ENCODE measurements at regions not wholly inside any gene's neighbourhood (a gene's known extent, or its start where the extent isn't known, plus 50 kb on each side); places are given as distances from the start of the nearest gene placed in this dataset.

DNA sequence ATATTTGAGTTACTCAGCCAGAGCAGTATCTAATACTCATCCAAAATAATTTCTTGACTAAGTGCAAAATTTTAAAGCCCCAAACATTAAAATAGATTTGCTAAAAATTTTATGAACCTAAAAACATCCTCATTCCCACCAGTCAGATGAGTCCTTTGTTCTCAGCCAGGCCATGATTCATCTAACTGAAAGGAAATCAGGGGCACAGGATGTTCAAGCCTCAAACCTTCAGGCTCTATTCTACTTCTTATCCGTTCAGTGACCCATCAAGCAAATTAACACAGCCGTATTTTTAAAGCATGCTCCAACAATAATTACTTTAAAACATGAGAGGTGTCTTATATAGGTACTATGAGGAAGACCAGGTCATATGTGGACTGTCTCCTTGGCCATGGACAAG, 176.5 kb upstream of the MON1B start:
- DNase-seq: no peak
- BruUV-seq (replicated peaks): no TSS peak
- H3K79me2 ChIP-seq (ENCODE audit: low read length): no peaks in the 10 kb centered on the region
- H3K4me3 ChIP-seq (ENCODE audit: low read length): no peak overlapping the region
- CTCF ChIA-PET: no interaction called here
- no peak overlapping the region for H3K27ac ChIP-seq (ENCODE audit: low read length)
- H2AFZ ChIP-seq (ENCODE audit: low read length): no peak overlapping the region
- no peak for ATAC-seq
- no peaks in the 10 kb centered on the region for H3K9me3 ChIP-seq (ENCODE audit: low read length)
- H4K20me1 ChIP-seq (ENCODE audit: low read length): no peaks in the 10 kb centered on the region
- no peak overlapping the region for H3K9ac ChIP-seq (ENCODE audit: low read length)
- no peak overlapping the region for H3K4me2 ChIP-seq (ENCODE audit: low read length)
- TF ChIP-seq, protein P1, sequence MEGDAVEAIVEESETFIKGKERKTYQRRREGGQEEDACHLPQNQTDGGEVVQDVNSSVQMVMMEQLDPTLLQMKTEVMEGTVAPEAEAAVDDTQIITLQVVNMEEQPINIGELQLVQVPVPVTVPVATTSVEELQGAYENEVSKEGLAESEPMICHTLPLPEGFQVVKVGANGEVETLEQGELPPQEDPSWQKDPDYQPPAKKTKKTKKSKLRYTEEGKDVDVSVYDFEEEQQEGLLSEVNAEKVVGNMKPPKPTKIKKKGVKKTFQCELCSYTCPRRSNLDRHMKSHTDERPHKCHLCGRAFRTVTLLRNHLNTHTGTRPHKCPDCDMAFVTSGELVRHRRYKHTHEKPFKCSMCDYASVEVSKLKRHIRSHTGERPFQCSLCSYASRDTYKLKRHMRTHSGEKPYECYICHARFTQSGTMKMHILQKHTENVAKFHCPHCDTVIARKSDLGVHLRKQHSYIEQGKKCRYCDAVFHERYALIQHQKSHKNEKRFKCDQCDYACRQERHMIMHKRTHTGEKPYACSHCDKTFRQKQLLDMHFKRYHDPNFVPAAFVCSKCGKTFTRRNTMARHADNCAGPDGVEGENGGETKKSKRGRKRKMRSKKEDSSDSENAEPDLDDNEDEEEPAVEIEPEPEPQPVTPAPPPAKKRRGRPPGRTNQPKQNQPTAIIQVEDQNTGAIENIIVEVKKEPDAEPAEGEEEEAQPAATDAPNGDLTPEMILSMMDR (conservative IDR thresholded peaks at IDR 0.05; ENCODE audit: low read depth, low read length): no peak
- no peak for TF ChIP-seq EZH2phosphoT487 (IDR thresholded peaks at IDR 0.05; ENCODE audit: borderline replicate concordance, low read length)
- no peak for TF ChIP-seq EZH2 (IDR thresholded peaks at IDR 0.05; ENCODE audit: low read length, unreplicated experiment)
- H3K4me1 ChIP-seq (ENCODE audit: insufficient read depth, low read length): no peaks in the 10 kb centered on the region
- peaks cover 66% of the 10 kb centered on the region for H3K27me3 ChIP-seq (ENCODE audit: low read length)
- intact Hi-C loops (cut with micrococcal nuclease): no loop called here
- H3K36me3 ChIP-seq (ENCODE audit: low read depth, low read length): no peaks in the 10 kb centered on the region
- POLR2A ChIA-PET (ENCODE audit: unreplicated experiment): no interaction called here
- no peaks in the 10 kb centered on the region for H3F3A ChIP-seq (ENCODE audit: low read length, unreplicated experiment)
- H3K9me2 ChIP-seq (replicated peaks; ENCODE audit: low read length): no peaks in the 10 kb centered on the region

- Histone ChIP-seq H3K27me3 (ENCODE audit: low read length) (no peaks in the 10 kb centered on the region; the same call in 1 of the 2 replicates), H3K4me3 (ENCODE audit: low read length) (no peak overlapping the region), H3K4me1 (ENCODE audit: insufficient read depth, low read length) (no peaks in the 10 kb centered on the region), H3K79me2 (ENCODE audit: low read length) (no peaks in the 10 kb centered on the region), H3K9me3 (ENCODE audit: low read length) (no peaks in the 10 kb centered on the region), H3K36me3 (ENCODE audit: low read depth, low read length) (no peaks in the 10 kb centered on the region), H3K27ac (ENCODE audit: low read length) (no peak overlapping the region), H3K4me2 (ENCODE audit: low read length) (no peak overlapping the region), H2AFZ (ENCODE audit: low read length) (no peak overlapping the region), H3K9ac (ENCODE audit: low read length) (no peak overlapping the region), H3K9me2 (replicated peaks; ENCODE audit: low read length) (no peaks in the 10 kb centered on the region), H3F3A (ENCODE audit: low read length, unreplicated experiment) (no peaks in the 10 kb centered on the region), H4K20me1 (ENCODE audit: low read length) (no peaks in the 10 kb centered on the region)
- no peak for DNase-seq
- intact Hi-C loops (cut with micrococcal nuclease): no loop called here
- no peak for ATAC-seq
- POLR2A ChIA-PET (ENCODE audit: unreplicated experiment): no interaction called here
- BruUV-seq (replicated peaks): no TSS peak
- CTCF ChIA-PET: no interaction called here
- no peak for TF ChIP-seq EZH2 (IDR thresholded peaks at IDR 0.05; ENCODE audit: low read length, unreplicated experiment)
- TF ChIP-seq EZH2phosphoT487 (IDR thresholded peaks at IDR 0.05; ENCODE audit: borderline replicate concordance, low read length): no peak
- TF ChIP-seq, protein P1 (conservative IDR thresholded peaks at IDR 0.05; ENCODE audit: low read depth, low read length): no peak
Measured at GRCh38 chr16:77030600-77030999, 160.4 kb upstream of the MON1B start.

DNA sequence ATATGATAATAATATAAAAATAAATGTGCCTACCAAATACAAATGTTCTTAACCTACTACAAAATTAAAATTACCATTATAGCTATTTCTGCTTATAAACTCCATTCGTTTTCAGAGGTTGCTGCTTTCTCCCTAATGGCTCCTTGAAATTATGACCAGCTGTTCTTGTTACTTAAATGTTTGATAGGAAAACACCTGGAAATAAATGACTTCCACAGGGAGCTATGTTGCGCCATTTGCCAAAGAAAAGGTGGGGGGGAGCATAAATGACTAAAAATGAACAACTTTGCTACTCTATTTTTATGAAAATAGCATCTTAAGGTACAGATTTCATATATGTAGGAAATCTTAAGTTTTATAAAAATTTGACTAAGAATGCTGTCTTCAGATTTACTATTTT, 157.5 kb upstream of the MON1B start:
- H3K79me2 ChIP-seq (ENCODE audit: low read length): no peaks in the 10 kb centered on the region
- TF ChIP-seq EZH2 (IDR thresholded peaks at IDR 0.05; ENCODE audit: low read length, unreplicated experiment) (no peak), EZH2phosphoT487 (IDR thresholded peaks at IDR 0.05; ENCODE audit: borderline replicate concordance, low read length) (no peak)
- TF ChIP-seq, protein P1 (conservative IDR thresholded peaks at IDR 0.05; ENCODE audit: low read depth, low read length): no peak
- no peaks in the 10 kb centered on the region for H3K9me3 ChIP-seq (ENCODE audit: low read length)
- no peak overlapping the region for H2AFZ ChIP-seq (ENCODE audit: low read length)
- H3K4me3 ChIP-seq (ENCODE audit: low read length): no peak overlapping the region
- H3K36me3 ChIP-seq (ENCODE audit: low read depth, low read length): no peaks in the 10 kb centered on the region
- no peaks in the 10 kb centered on the region for H3F3A ChIP-seq (ENCODE audit: low read length, unreplicated experiment)
- H3K27ac ChIP-seq (ENCODE audit: low read length): no peak overlapping the region
- H3K27me3 ChIP-seq (ENCODE audit: low read length): no peaks in the 10 kb centered on the region; the same call in 1 of the 2 replicates
- intact Hi-C loops (cut with micrococcal nuclease): no loop called here
- H4K20me1 ChIP-seq (ENCODE audit: low read length): no peaks in the 10 kb centered on the region
- H3K9ac ChIP-seq (ENCODE audit: low read length): no peak overlapping the region
- H3K4me1 ChIP-seq (ENCODE audit: insufficient read depth, low read length): no peaks in the 10 kb centered on the region
- H3K4me2 ChIP-seq (ENCODE audit: low read length): no peak overlapping the region
- no TSS peak for BruUV-seq (replicated peaks)
- H3K9me2 ChIP-seq (replicated peaks; ENCODE audit: low read length): no peaks in the 10 kb centered on the region
- ATAC-seq (no peak), DNase-seq (no peak)
- CTCF ChIA-PET: no interaction called here
- POLR2A ChIA-PET (ENCODE audit: unreplicated experiment): no interaction called here
